ENCODE measurements at regions not wholly inside any gene's neighbourhood (a gene's known extent, or its start where the extent isn't known, plus 50 kb on each side); places are given as distances from the start of the nearest gene placed in this dataset.

GRCh38 chr4:140244328-140244727 is 90.3 kb upstream of the MAML3 start:
- TF ChIP-seq POLR2AphosphoS5 (IDR thresholded peaks at IDR 0.05) (no peak), POLR2A (IDR thresholded peaks at IDR 0.05) (no peak)
